ENCODE measurements at regions not wholly inside any gene's neighbourhood (a gene's known extent, or its start where the extent isn't known, plus 50 kb on each side); places are given as distances from the start of the nearest gene placed in this dataset.
"Not testable (repeated sequence)": the region's sequence is repeated elsewhere in the genome, so short reads cannot be mapped to it uniquely, and the experiment has no call there.

DNA sequence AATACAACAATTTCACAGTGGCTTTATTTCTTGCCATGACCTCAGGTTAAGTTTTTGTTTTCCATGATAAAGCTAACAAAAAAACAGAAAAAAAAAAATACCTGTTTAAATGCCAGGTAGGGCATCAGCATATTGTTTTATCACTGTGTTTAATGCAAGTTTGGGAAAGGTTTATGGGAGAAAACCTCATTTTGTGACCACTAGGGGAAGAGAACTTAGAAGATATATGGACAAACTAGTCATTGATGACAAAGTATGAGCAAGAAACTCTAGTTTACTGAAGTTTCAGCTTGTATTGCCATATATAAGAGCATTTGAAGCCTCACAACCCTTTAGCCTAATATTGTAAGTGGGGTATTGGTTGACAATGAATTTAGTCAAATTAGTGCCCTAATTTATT, 1431.4 kb upstream of the CDH18 start:
- Histone ChIP-seq H3K4me3 (replicated peaks; ENCODE audit: low read depth, low read length) (no peak overlapping the region), H3K36me3 (ENCODE audit: control insufficient read depth, insufficient read depth, low read length) (no peaks in the 10 kb centered on the region), H3K27me3 (replicated peaks; ENCODE audit: control insufficient read depth, insufficient read depth, low read length) (no peaks in the 10 kb centered on the region)
- no peak for DNase-seq (ENCODE audit: extremely low read depth, insufficient read length)
- no peak for TF ChIP-seq CTCF (IDR thresholded peaks at IDR 0.05; ENCODE audit: insufficient read depth, low read length, poor library complexity, severe bottlenecking)

DNA sequence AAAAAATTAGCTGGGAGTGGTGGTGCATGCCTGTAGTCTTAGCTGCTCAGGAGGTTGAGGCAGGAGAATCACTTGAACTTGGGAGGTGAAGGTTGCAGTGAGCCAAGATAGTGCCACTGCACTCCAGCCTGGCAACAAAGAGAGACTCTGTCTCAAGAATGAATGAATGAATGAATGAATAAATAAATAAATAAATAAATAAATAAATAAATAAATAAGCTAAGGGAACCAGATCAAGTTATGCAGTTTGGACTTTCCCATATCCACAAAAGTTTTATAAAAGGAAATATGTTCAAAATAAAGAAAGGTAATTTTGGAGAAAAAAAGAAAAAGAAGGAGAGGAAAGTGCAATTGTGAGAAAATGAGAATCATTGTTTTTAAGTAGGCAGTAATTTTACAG, 1414.1 kb upstream of the CDH18 start:
- H3K4me3 ChIP-seq (replicated peaks; ENCODE audit: low read depth, low read length); H3K27me3 ChIP-seq (replicated peaks; ENCODE audit: control insufficient read depth, insufficient read depth, low read length); DNase-seq (ENCODE audit: extremely low read depth, insufficient read length); H3K36me3 ChIP-seq (ENCODE audit: control insufficient read depth, insufficient read depth, low read length): not testable (repeated sequence)

DNA sequence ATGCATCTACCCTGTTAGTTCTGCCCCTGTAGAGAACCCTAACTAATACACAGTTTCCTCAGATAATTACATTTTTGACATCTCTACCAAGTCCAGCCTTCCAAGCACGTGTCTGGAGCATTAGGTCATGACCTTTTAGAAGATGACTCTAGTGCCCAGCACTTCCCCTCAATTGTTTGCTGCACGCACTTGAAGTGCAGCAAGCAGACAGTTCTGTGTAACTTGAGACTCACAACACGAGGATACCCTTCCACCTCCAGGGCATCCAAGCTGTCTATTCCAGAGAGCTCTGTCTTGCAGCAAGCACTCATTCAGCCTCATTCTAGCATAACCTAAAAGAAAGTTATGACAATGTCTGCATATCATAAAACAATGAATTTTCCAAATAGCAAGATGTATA, 1410.5 kb upstream of the CDH18 start:
- no peaks in the 10 kb centered on the region for H3K27me3 ChIP-seq (replicated peaks; ENCODE audit: control insufficient read depth, insufficient read depth, low read length)
- H3K36me3 ChIP-seq (ENCODE audit: control insufficient read depth, insufficient read depth, low read length) = no peaks in the 10 kb centered on the region
- no peak for DNase-seq (ENCODE audit: extremely low read depth, insufficient read length)
- H3K4me3 ChIP-seq (replicated peaks; ENCODE audit: low read depth, low read length) = no peak overlapping the region
- no peak for TF ChIP-seq CTCF (IDR thresholded peaks at IDR 0.05; ENCODE audit: insufficient read depth, low read length, poor library complexity, severe bottlenecking)

DNA sequence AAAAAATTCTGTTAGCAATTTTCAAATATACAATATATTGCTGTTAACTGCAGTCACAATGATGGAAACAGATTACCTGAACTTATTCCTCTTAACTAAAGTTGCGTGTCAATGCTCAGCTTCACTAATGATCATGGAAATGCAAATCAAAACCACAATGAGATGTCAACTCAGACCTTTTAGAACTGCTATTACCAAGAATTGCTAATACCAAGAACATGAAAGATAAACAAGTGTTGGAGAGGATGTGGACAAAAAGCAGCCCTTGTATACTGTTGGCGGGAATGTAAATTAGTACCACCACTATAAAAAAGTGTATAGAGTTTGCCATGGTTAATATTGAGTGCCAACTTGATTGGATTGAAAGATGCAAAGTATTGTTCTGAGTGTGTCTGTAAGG, 1409.7 kb upstream of the CDH18 start:
- H3K27me3 ChIP-seq (replicated peaks; ENCODE audit: control insufficient read depth, insufficient read depth, low read length) = no peaks in the 10 kb centered on the region
- DNase-seq (ENCODE audit: extremely low read depth, insufficient read length) = no peak

DNA sequence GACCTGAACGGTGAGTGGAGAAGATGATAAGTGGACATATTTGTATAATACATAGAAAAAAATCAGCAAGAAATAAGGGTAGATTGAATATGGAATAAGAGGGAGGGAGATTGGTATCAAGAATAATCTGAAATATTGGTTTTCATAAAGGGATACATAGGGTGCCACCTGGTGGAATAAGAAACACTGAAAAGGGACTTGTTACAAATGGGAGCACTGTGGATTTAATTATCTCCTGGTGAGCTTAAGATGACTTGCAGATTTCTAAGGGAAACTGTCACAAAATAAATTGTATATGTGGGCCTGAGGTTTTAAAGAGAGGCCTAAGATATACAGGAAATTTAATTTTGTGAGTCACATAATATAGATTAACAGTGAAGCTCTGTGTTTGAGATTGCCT, 1403.5 kb upstream of the CDH18 start:
- Histone ChIP-seq H3K36me3 (ENCODE audit: control insufficient read depth, insufficient read depth, low read length) (no peaks in the 10 kb centered on the region), H3K4me3 (replicated peaks; ENCODE audit: low read depth, low read length) (no peak overlapping the region), H3K27me3 (replicated peaks; ENCODE audit: control insufficient read depth, insufficient read depth, low read length) (no peaks in the 10 kb centered on the region)
- no peak for TF ChIP-seq CTCF (IDR thresholded peaks at IDR 0.05; ENCODE audit: insufficient read depth, low read length, poor library complexity, severe bottlenecking)
- no peak for DNase-seq (ENCODE audit: extremely low read depth, insufficient read length)

More for the DNA sequence above, 1409.7 kb upstream of the CDH18 start:
- no peak for TF ChIP-seq CTCF (IDR thresholded peaks at IDR 0.05; ENCODE audit: insufficient read depth, low read length, poor library complexity, severe bottlenecking)
- no peaks in the 10 kb centered on the region for H3K36me3 ChIP-seq (ENCODE audit: control insufficient read depth, insufficient read depth, low read length)
- H3K4me3 ChIP-seq (replicated peaks; ENCODE audit: low read depth, low read length) = no peak overlapping the region

GRCh38 chr5:21360754-21361153, 1372.8 kb upstream of the CDH18 start:
- H3K4me3 ChIP-seq (replicated peaks; ENCODE audit: low read depth, low read length); H3K27me3 ChIP-seq (replicated peaks; ENCODE audit: control insufficient read depth, insufficient read depth, low read length); DNase-seq (ENCODE audit: extremely low read depth, insufficient read length); H3K36me3 ChIP-seq (ENCODE audit: control insufficient read depth, insufficient read depth, low read length): not testable (repeated sequence)

DNA sequence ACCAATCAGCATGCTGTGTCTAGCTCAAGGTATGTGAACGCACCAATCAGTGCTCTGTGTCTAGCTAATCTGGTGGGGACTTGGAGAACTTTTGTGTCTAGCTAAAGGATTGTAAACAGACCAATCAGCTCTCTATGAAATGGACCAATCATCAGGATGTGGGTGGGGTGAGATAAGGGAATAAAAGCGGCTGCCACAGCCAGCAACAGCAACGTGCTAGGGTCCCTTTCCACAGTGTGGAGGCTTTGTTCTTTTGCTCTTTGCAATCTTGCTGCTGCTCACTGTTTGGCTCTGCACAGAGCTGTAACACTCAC, 1353.9 kb upstream of the CDH18 start:
- not testable (repeated sequence) for DNase-seq (ENCODE audit: extremely low read depth, insufficient read length); H3K4me3 ChIP-seq (replicated peaks; ENCODE audit: low read depth, low read length); H3K27me3 ChIP-seq (replicated peaks; ENCODE audit: control insufficient read depth, insufficient read depth, low read length); H3K36me3 ChIP-seq (ENCODE audit: control insufficient read depth, insufficient read depth, low read length)

DNA sequence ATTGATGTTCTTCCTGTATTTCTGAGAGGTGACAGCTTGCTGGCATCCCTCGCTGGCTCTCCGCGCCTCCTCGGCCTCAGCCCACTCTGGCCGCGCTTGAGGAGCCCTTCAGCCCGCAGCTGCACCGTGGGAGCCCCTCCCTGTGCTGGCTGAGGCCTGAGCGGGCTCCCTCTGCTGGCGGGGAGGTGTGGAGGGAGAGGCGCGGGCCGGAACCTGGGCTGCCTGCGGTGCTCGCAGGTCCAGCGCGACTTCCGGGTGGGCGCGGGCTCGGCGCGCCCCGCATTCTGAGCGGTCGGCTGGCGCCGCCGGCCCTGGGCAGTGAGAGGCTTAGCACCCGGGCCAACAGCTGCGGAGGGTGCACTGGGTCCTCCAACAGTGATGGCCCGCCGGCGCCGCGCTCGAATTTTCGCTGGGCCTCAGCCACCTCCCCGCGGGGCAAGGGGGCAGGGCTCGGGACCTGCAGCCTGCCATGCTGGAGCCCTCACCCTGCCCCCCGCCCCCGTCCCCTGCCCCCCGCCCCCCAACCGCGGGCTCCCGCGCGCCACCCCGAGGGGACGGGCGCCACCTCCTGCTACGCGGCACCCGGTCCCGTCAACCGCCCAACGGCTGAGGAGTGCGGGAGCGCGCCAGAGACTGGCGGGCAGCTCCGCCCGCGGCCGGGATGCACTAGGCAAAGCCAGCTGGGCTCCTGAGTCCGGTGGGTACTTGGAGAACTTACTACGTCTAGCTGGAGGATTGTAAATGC, 1353.4 kb upstream of the CDH18 start:
- H3K36me3 ChIP-seq (ENCODE audit: control insufficient read depth, insufficient read depth, low read length); H3K4me3 ChIP-seq (replicated peaks; ENCODE audit: low read depth, low read length); DNase-seq (ENCODE audit: extremely low read depth, insufficient read length); H3K27me3 ChIP-seq (replicated peaks; ENCODE audit: control insufficient read depth, insufficient read depth, low read length): not testable (repeated sequence)

- DNase-seq (ENCODE audit: extremely low read depth, insufficient read length) = not testable (repeated sequence)
Observed at GRCh38 chr5:21340233-21340632, 1352.2 kb upstream of the CDH18 start.

GRCh38 chr5:21336478-21336877, 1348.5 kb upstream of the CDH18 start:
- not testable (repeated sequence) for H3K27me3 ChIP-seq (replicated peaks; ENCODE audit: control insufficient read depth, insufficient read depth, low read length); H3K4me3 ChIP-seq (replicated peaks; ENCODE audit: low read depth, low read length); H3K36me3 ChIP-seq (ENCODE audit: control insufficient read depth, insufficient read depth, low read length); DNase-seq (ENCODE audit: extremely low read depth, insufficient read length)

More at GRCh38 chr5:21340233-21340632, 1352.2 kb upstream of the CDH18 start:
- not testable (repeated sequence) for H3K27me3 ChIP-seq (replicated peaks; ENCODE audit: control insufficient read depth, insufficient read depth, low read length); H3K36me3 ChIP-seq (ENCODE audit: control insufficient read depth, insufficient read depth, low read length); H3K4me3 ChIP-seq (replicated peaks; ENCODE audit: low read depth, low read length)

All from GM06990 (cell line).